Gastroesophageal sphincter (tissue), 4 donors: ENCODE measurements at regions not wholly inside any gene's neighbourhood (a gene's known extent, or its start where the extent isn't known, plus 50 kb on each side); places are given as distances from the start of the nearest gene placed in this dataset.

Experiments used
- ATAC-seq: fragments of 150-250 bp; one replicate; pipeline ENCODE4 v1.9.1; 2016; ENCODE audit warnings: mild to moderate bottlenecking, moderate library complexity
- H3K27ac ChIP-seq, 4 donors: fragments of 200-600 bp; sonication (generic) in 3 of 4; 1 replicate in 3 of 4; 2 replicates in 1 of 4; pipeline ENCODE4 v1.5.1; 2016 to 2019
- H3K27me3 ChIP-seq: fragments of 200-600 bp; sonication (generic); one replicate; pipeline ENCODE4 v1.5.1; 2019
- H3K36me3 ChIP-seq, 2 donors: fragments of 200-600 bp; sonication (generic); one replicate each; pipeline ENCODE4 v1.5.1; 2019; ENCODE audit warnings: control low read depth in 1 of 2
- H3K4me1 ChIP-seq, 3 donors: fragments of 200-600 bp; sonication (generic); 1 replicate in 2 of 3; 2 replicates in 1 of 3; pipeline ENCODE4 v1.5.1; 2016 to 2019; ENCODE audit warnings: control low read depth in 2 of 3
- H3K4me3 ChIP-seq, 2 donors: fragments of 200-600 bp; sonication (generic); one replicate each; pipeline ENCODE4 v1.5.1; 2019; ENCODE audit warnings: mild to moderate bottlenecking in 1 of 2, moderate library complexity in 1 of 2
- H3K9me3 ChIP-seq, 3 donors: fragments of 200-600 bp; sonication (generic); one replicate each; pipeline ENCODE4 v1.5.1; 2017 to 2019; ENCODE audit warnings: control low read depth in 2 of 3
- CTCF ChIP-seq, 4 experiments: fragments of 200-600 bp in 2 of 4; fragments of 450-650 bp in 2 of 4; sonication (generic) in 1 of 4; IDR thresholded peaks; one replicate each; pipeline ENCODE4 v1.5.1; 2017 to 2019; ENCODE audit warnings: antibody characterized with exemption in 4 of 4, mild to moderate bottlenecking in 2 of 4, moderate library complexity in 2 of 4
- EP300 ChIP-seq: sonication (generic); formaldehyde crosslinking; IDR thresholded peaks from one replicate; pipeline ENCODE4 v1.6.1; 2017; ENCODE audit warnings: antibody characterized with exemption, mild to moderate bottlenecking
- POLR2A ChIP-seq, 2 donors: fragments of 450-650 bp; IDR thresholded peaks; one replicate each; pipeline ENCODE4 v1.6.1; 2017; ENCODE audit warnings: antibody characterized with exemption in 2 of 2, mild to moderate bottlenecking in 2 of 2, moderate library complexity in 1 of 2
- POLR2AphosphoS5 ChIP-seq: sonication (generic); formaldehyde crosslinking; IDR thresholded peaks from one replicate; pipeline ENCODE4 v1.6.1; 2017; ENCODE audit warnings: antibody characterized with exemption
- WGBS, 2 donors: methylation state at CpG; one replicate each; pipeline ENCODE4 v1.1.5; 2018; ENCODE audit warnings: low coverage in 1 of 2; 5-methylcytosine and 5-hydroxymethylcytosine counted together

GRCh38 chr20:60637801-60638200 lies 614.3 kb upstream of the CDH4 start:
- no peak overlapping the region for H3K4me3 ChIP-seq
- no peak for ATAC-seq
- TF ChIP-seq POLR2AphosphoS5, result no peak
- no peak for TF ChIP-seq CTCF (IDR thresholded peaks at IDR 0.05)
- no peak for TF ChIP-seq EP300
- TF ChIP-seq POLR2A (IDR thresholded peaks at IDR 0.05), result no peak

GRCh38 chr20:60638430-60639098 lies 613.5 kb upstream of the CDH4 start:
- Histone ChIP-seq H3K9me3 (no peaks in the 10 kb centered on the region), H3K27me3 (peaks cover 4% of the 10 kb centered on the region), H3K27ac (no peak overlapping the region), H3K4me3 (no peak overlapping the region), H3K4me1 (no peaks in the 10 kb centered on the region), H3K36me3 (no peaks in the 10 kb centered on the region)
- 76 to 87% methylated on average over 2 to 4 of the region's 4 CpGs for WGBS, 2 donors
- TF ChIP-seq POLR2AphosphoS5 (no peak), CTCF (IDR thresholded peaks at IDR 0.05) (no peak), POLR2A (IDR thresholded peaks at IDR 0.05) (no peak), EP300 (no peak)
- ATAC-seq, result no peak

More at GRCh38 chr20:60637801-60638200, 614.3 kb upstream of the CDH4 start:
- Histone ChIP-seq H3K36me3 (no peaks in the 10 kb centered on the region), H3K4me1 (no peaks in the 10 kb centered on the region), H3K27me3 (peaks cover 4% of the 10 kb centered on the region), H3K27ac (no peak overlapping the region), H3K9me3 (no peaks in the 10 kb centered on the region)
- 79% methylated on average over 3 of the region's 6 CpGs; no CpG with 5 or more reads in 1 of the 2 donors for WGBS, 2 donors

GRCh38 chr20:60641879-60642447 lies 610.1 kb upstream of the CDH4 start:
- Histone ChIP-seq H3K9me3 (peaks cover 0 to 4% (median 0%) of the 10 kb centered on the region in 3 donors), H3K27ac (no peak overlapping the region), H3K4me3 (no peak overlapping the region), H3K4me1 (no peaks in the 10 kb centered on the region), H3K27me3 (no peaks in the 10 kb centered on the region), H3K36me3 (no peaks in the 10 kb centered on the region)
- TF ChIP-seq CTCF (IDR thresholded peaks at IDR 0.05) (no peak), EP300 (no peak), POLR2A (IDR thresholded peaks at IDR 0.05) (no peak), POLR2AphosphoS5 (no peak)
- 60 to 80% methylated on average over 1 to 8 of the region's 8 CpGs for WGBS, 2 donors
- ATAC-seq, result no peak

- Histone ChIP-seq H3K36me3 (no peaks in the 10 kb centered on the region), H3K9me3 (peaks cover 0 to 6% (median 0%) of the 10 kb centered on the region in 3 donors), H3K27ac (no peak overlapping the region), H3K4me3 (no peak overlapping the region), H3K4me1 (no peaks in the 10 kb centered on the region), H3K27me3 (no peaks in the 10 kb centered on the region)
- ATAC-seq, result no peak
- WGBS, 2 donors, result 54% methylated on average over 3 of the region's 4 CpGs; no CpG with 5 or more reads in 1 of the 2 donors
- TF ChIP-seq EP300, result no peak
- no peak for TF ChIP-seq POLR2AphosphoS5
- TF ChIP-seq POLR2A (IDR thresholded peaks at IDR 0.05), result no peak
- no peak for TF ChIP-seq CTCF (IDR thresholded peaks at IDR 0.05)
Observed at GRCh38 chr20:60642541-60642940, 609.5 kb upstream of the CDH4 start.

- TF ChIP-seq POLR2A (IDR thresholded peaks at IDR 0.05) (no peak), POLR2AphosphoS5 (no peak), EP300 (no peak), CTCF (IDR thresholded peaks at IDR 0.05) (no peak)
- Histone ChIP-seq H3K27me3 (no peaks in the 10 kb centered on the region), H3K27ac (no peak overlapping the region), H3K4me1 (peaks cover 0 to 8% (median 0%) of the 10 kb centered on the region in 3 donors), H3K36me3 (no peaks in the 10 kb centered on the region), H3K4me3 (no peak overlapping the region), H3K9me3 (peaks cover 0 to 6% (median 0%) of the 10 kb centered on the region in 3 donors)
- WGBS, 2 donors, result 79 to 81% methylated on average over 2 to 6 of the region's 6 CpGs
- no peak for ATAC-seq
Observed at GRCh38 chr20:60648556-60648955, 603.5 kb upstream of the CDH4 start.
